Body of pancreas (tissue), 4 donors: ENCODE measurements at regions not wholly inside any gene's neighbourhood (a gene's known extent, or its start where the extent isn't known, plus 50 kb on each side); places are given as distances from the start of the nearest gene placed in this dataset.

ENCODE experiments used
- ATAC-seq: fragments of 150-250 bp; one replicate; pipeline ENCODE4 v1.9.1; 2016
- DNase-seq, 4 donors: peaks; one replicate each; pipeline ENCODE4 v3.0.0-alpha.2; 2019
- H3K27ac ChIP-seq, 4 donors: fragments of 200-600 bp; sonication (generic); 1 replicate in 3 of 4; 2 replicates in 1 of 4; pipeline versions ENCODE4 v1.5.1 to v1.6.1; 2016 to 2019; ENCODE audit warnings: mild to moderate bottlenecking in 1 of 4, mixed read lengths in 1 of 4, moderate library complexity in 1 of 4
- H3K27me3 ChIP-seq, 2 donors: fragments of 200-600 bp; sonication (generic); one replicate each; pipeline ENCODE4 v1.6.0; 2016; ENCODE audit warnings: mild to moderate bottlenecking in 1 of 2
- H3K36me3 ChIP-seq, 2 donors: fragments of 200-600 bp; sonication (generic); replicated peaks in 1 of 2; 2 replicates each; pipeline ENCODE4 v1.5.1; 2016; ENCODE audit warnings: low read depth in 2 of 2; ENCODE audit not compliant: insufficient read depth in 1 of 2
- H3K4me1 ChIP-seq: fragments of 200-600 bp; sonication (generic); one replicate; pipeline ENCODE4 v1.6.0; 2016
- H3K4me3 ChIP-seq, 2 donors: fragments of 200-600 bp; sonication (generic); 1 replicate in 1 of 2; 2 replicates in 1 of 2; pipeline ENCODE4 v1.5.1; 2016 to 2019
- H3K9me3 ChIP-seq, 3 donors: fragments of 200-600 bp; sonication (generic); 1 replicate in 2 of 3; 2 replicates in 1 of 3; pipeline ENCODE4 v1.5.1; 2016
- POLR2A ChIP-seq, 3 donors: fragments of 450-650 bp; IDR thresholded peaks; one replicate each; pipeline ENCODE4 v1.6.1; 2016; ENCODE audit warnings: antibody characterized with exemption in 3 of 3, mild to moderate bottlenecking in 2 of 3
- WGBS, 2 donors: methylation state at CpG; one replicate each; pipeline ENCODE4 v1.1.5; 2017; 5-methylcytosine and 5-hydroxymethylcytosine counted together
- intact Hi-C: fragments of 100-400 bp; cut with DNase I; formaldehyde crosslinking; loops from one replicate; pipeline ENCODE4 v1.15.1; 2023
- TF ChIP-seq, protein P1 (sequence below), 7 experiments: fragments of 450-650 bp in 4 of 7; fragments of 200-600 bp in 3 of 7; sonication (generic) in 3 of 7; IDR thresholded peaks; one replicate each; pipeline ENCODE4 v1.5.1; 2016 to 2019; ENCODE audit warnings: antibody characterized with exemption in 7 of 7

DNA sequence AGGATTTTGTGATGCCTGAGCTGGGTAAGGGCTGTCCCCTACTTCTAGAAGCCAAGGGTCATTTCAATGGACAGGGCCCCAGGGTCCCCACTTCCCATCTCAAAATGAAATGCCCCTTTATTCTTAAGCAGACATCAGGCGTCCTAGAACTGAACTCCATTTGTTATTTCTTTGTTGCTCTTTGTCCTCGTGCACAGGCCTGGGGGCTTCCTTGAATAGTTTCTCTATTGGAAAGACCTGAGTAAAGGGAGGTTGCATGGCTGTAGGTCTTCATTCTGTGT, 311.4 kb upstream of the ZNF32 start:
- Histone ChIP-seq H3K9me3 (no peaks in the 10 kb centered on the region), H3K36me3 (no peaks in the 10 kb centered on the region), H3K4me1 (peaks cover 15% of the 10 kb centered on the region), H3K27ac (no peak overlapping the region), H3K4me3 (no peak overlapping the region), H3K27me3 (no peaks in the 10 kb centered on the region)
- intact Hi-C loops, result no loop called here
- WGBS, 2 donors, result 91 to 92% methylated on average over 2 of the region's 2 CpGs
- DNase-seq (no peak), ATAC-seq (no peak)
- TF ChIP-seq POLR2A (IDR thresholded peaks at IDR 0.05), result no peak
- TF ChIP-seq, protein P1, sequence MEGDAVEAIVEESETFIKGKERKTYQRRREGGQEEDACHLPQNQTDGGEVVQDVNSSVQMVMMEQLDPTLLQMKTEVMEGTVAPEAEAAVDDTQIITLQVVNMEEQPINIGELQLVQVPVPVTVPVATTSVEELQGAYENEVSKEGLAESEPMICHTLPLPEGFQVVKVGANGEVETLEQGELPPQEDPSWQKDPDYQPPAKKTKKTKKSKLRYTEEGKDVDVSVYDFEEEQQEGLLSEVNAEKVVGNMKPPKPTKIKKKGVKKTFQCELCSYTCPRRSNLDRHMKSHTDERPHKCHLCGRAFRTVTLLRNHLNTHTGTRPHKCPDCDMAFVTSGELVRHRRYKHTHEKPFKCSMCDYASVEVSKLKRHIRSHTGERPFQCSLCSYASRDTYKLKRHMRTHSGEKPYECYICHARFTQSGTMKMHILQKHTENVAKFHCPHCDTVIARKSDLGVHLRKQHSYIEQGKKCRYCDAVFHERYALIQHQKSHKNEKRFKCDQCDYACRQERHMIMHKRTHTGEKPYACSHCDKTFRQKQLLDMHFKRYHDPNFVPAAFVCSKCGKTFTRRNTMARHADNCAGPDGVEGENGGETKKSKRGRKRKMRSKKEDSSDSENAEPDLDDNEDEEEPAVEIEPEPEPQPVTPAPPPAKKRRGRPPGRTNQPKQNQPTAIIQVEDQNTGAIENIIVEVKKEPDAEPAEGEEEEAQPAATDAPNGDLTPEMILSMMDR (IDR thresholded peaks at IDR 0.05), result no peak

DNA sequence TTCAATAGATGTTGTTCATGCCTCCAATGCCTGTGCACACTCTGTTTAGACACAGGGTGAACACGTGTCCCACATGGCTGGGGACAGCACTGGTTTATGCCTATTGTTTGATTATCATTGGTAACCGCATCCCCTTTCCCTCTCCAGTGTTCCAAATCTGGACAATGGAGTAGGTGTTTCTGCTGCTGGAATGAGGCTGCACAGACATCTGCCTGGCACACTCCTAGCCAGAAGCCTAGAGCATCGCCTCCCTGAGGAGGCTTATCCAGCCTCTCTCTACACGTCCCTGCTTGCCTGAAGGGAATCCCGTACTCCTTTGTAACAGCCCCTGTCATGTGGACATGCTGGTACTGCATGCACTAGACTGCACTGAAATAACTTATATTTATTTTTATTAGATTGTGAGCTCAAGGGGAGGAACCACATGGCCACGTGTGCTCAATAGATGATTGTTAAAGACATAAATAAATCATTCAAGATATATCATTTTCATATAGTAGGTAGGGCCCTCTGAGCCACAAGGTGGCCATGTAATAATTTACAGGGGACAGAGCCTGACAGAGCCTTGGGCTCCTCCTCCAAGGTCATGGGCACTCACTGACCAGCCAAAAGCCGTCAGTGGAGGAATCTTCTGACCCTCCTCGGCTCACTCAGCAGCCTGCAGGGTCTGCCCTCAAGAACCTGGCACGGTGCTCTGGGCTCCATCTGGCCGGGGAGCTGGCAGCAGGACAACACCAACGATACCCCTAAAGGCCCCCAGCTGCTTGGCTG, 310.9 kb upstream of the ZNF32 start:
- TF ChIP-seq, protein P1 (IDR thresholded peaks at IDR 0.05), result no peak
- TF ChIP-seq POLR2A (IDR thresholded peaks at IDR 0.05), result no peak
- ATAC-seq (no peak), DNase-seq (no peak)
- Histone ChIP-seq H3K27me3 (no peaks in the 10 kb centered on the region), H3K36me3 (no peaks in the 10 kb centered on the region), H3K4me3 (no peak overlapping the region), H3K9me3 (no peaks in the 10 kb centered on the region), H3K4me1 (peaks cover 15% of the 10 kb centered on the region), H3K27ac (no peak overlapping the region)
- intact Hi-C loops, result no loop called here
- WGBS, 2 donors, result 79 to 85% methylated on average over 11 of the region's 11 CpGs

DNA sequence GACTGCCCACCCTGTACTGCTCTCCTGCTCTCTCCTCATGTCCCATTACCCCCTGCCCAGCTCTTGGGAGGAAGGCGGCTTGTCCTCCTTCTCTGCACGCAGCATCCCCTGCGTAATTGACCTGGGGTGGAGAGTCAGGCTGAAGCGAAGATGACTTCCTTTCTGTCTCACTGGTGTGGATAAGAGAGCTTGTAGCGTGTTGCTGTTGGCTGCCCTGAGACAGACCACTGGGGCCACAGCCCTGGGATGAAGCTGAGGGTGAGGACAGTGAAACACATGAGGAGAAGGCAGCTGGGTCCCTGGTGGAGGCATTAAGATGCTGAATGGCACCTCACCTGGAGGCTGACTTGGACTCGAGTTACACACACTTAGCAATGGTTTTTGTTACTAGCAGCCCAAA, 310.3 kb upstream of the ZNF32 start:
- DNase-seq (no peak), ATAC-seq (no peak)
- Histone ChIP-seq H3K27ac (no peak overlapping the region), H3K9me3 (no peaks in the 10 kb centered on the region), H3K36me3 (no peaks in the 10 kb centered on the region), H3K4me1 (peaks cover 15% of the 10 kb centered on the region), H3K4me3 (no peak overlapping the region), H3K27me3 (no peaks in the 10 kb centered on the region)
- WGBS, 2 donors, result 96 to 98% methylated on average over 6 of the region's 6 CpGs
- TF ChIP-seq, protein P1 (IDR thresholded peaks at IDR 0.05), result no peak
- TF ChIP-seq POLR2A (IDR thresholded peaks at IDR 0.05), result no peak
- intact Hi-C loops, result no loop called here

DNA sequence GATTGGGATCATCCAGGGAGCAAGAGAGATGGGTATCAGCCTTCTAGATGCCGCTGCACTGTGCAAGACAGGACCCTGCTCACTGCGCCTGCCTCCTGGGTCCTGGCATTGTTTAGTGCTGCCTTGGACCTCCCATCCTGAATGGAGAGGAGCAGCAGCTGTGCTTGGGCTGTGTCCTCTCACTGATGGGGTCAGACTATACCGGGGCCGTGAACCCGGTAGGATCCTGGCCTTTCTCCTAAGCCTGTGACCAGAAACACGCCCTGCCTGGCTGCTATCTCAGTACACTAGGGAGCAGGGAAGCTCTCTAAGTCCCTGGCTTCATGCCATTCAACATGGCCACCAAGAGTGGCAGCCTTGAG, 309.4 kb upstream of the ZNF32 start:
- ATAC-seq (no peak), DNase-seq (peak in 2 of 4 donors; percentile 32 to 37)
- Histone ChIP-seq H3K4me3 (no peak overlapping the region), H3K36me3 (no peaks in the 10 kb centered on the region), H3K9me3 (no peaks in the 10 kb centered on the region), H3K27ac (no peak overlapping the region), H3K4me1 (peaks cover 15% of the 10 kb centered on the region), H3K27me3 (no peaks in the 10 kb centered on the region)
- TF ChIP-seq POLR2A (IDR thresholded peaks at IDR 0.05), result no peak
- TF ChIP-seq, protein P1 (IDR thresholded peaks at IDR 0.05), result no peak
- intact Hi-C loops, result no loop called here
- WGBS, 2 donors, result 86 to 93% methylated on average over 6 of the region's 6 CpGs
